ENCODE measurements at regions not wholly inside any gene's neighbourhood (a gene's known extent, or its start where the extent isn't known, plus 50 kb on each side); places are given as distances from the start of the nearest gene placed in this dataset.

DNA sequence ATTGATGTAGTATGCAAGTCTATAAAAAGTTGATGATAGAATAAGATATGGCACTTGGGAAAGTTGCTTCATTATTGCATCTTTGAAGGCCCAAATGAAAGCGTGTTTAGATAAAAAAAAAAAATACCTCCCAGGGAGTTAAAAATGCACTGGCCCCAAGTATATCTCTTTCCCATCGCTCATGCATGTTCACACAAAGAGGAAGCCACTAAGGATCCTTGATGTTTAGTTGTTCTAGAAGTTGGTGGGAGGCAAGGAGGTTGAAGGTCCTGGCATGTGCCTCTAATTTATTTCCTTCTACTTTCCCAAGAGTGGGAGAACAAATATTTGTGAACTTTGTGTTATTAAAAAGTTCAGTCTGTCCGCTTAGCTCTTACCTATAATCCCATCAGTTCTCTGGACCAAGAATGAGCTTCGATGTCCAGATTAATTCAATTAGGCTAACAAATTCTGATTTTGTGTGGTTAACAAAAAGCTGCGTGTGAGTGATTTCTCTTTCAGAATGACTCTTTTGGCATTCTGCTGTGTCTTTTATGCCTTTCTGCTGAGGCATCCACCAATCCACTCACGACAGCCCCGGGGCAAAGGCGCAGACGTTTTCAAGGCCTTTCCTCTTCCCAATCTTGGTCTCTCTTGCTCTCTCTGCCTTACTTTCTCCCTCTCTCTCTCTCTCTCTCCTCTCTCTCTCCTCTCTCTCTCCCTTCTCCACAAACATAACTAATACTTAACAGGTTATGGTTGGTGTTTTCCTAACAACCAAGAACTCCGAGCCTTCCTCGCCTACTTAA is 135.1 kb upstream of the ERCC6L2 start:
- intact Hi-C loops (cut with DNase I): no loop called here
- DNase-seq (ENCODE audit: low spot score): no peak

DNA sequence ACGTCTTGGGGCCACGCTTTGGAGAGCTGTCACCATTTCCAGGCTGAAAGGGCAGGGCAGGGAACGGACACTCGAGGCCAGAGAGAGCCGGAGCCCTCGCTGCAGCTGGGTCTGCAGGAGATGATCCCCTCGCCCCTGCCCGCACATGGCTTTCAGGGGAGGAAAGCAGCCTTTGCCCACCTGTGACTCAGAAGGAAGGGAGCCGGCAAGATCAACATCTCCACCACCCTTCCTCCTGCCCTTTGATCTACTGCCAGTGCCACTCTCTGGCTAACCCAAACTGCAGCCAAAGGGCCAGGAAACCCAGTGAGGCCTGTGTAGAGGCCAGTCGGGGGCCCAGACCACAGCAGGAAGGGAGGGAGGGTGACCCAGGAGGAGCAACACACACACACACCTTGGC is 137.1 kb upstream of the ERCC6L2 start:
- no peak for DNase-seq (ENCODE audit: low spot score)
- intact Hi-C loops (cut with DNase I): no loop called here

DNA sequence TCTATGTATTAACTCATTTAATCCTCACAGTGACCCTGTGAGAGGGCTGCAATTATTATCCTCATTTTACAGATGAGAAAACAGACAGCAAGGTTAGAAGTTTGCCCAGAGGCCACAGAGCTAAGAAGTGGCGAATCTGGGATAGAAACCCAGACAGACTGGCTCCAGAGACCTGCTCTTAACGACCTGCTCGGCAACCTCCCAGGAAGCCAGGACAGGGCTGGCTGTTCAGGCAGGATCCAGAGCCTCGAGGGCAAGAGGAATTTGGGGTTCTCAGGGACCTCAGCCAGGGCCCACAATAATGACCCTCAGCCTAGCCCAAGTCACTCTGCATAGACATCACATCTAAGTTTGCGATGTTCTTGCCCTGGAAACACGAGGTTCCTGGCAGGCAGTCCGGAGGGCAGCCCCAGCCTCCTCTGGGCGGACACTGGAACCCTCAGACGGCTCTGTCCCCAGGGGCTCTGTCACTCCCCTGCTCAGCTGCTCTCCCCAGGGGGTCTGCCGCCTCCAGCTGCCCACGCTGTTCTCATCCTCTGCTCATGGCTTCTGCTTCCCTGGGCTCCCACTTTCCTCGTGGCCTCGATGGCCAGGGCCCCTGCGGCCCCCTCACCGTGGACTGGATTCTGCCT is 138.5 kb upstream of the ERCC6L2 start:
- intact Hi-C loops (cut with DNase I): no loop called here
- no peak for DNase-seq (ENCODE audit: low spot score)

GRCh38 chr9:95736370-95736769 is 139.1 kb upstream of the ERCC6L2 start:
- intact Hi-C loops (cut with DNase I): no loop called here
- no peak for DNase-seq (ENCODE audit: low spot score)

DNA sequence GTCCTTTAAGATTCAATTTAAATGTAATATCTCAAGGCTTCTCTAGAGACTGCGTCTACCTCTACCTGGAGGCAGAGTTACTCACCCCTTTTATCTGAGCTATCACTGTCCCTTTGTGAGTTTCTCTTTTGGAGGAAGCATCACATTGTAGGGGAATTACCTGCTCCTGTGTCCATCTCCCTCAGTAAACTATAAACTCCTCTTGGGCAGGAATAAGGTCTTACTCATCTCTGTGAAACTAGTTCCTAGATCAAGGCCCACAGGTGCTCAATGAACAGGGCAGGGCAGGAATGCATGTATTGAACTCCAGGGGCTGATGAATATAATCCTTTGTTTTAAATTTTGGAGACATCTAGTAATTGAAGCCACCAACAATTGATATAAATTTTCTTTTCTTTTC is 139.8 kb upstream of the ERCC6L2 start:
- DNase-seq (ENCODE audit: low spot score): no peak
- intact Hi-C loops (cut with DNase I): no loop called here

GRCh38 chr9:95733741-95734666 is 141.5 kb upstream of the ERCC6L2 start:
- intact Hi-C loops (cut with DNase I): no loop called here
- DNase-seq (ENCODE audit: low spot score): no peak

GRCh38 chr9:95732802-95733688 is 142.4 kb upstream of the ERCC6L2 start:
- DNase-seq (ENCODE audit: low spot score): no peak
- intact Hi-C loops (cut with DNase I): no loop called here

DNA sequence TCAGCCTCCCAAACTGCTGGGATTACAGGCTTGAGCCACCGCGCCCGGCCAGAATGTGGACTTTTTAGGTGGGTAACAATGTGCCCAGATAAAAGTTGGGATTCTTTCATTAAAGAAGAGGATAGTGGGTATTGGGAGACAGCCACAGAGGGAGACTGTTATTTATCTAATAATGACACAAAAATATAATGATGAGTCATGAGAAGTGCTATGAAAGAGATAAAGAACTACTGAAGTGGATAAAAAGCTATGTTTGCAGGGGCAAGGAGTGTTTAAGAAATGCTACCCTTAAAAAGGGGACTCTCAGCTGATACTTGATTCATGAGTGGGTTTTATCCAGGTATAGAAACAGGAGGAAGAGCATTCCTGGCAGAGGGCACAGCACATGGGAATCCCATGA is 143.6 kb upstream of the ERCC6L2 start:
- intact Hi-C loops (cut with DNase I): no loop called here
- DNase-seq (ENCODE audit: low spot score): no peak

- no peak for DNase-seq (ENCODE audit: low spot score)
- intact Hi-C loops (cut with DNase I): loop anchor here in 1 of 2 donors (10.0 kb wide), 1 partner anchor 485 kb away; no protein-coding TSS in a partner anchor
These were observed 145.7 kb upstream of the ERCC6L2 start for GRCh38 chr9:95729669-95730368.

DNA sequence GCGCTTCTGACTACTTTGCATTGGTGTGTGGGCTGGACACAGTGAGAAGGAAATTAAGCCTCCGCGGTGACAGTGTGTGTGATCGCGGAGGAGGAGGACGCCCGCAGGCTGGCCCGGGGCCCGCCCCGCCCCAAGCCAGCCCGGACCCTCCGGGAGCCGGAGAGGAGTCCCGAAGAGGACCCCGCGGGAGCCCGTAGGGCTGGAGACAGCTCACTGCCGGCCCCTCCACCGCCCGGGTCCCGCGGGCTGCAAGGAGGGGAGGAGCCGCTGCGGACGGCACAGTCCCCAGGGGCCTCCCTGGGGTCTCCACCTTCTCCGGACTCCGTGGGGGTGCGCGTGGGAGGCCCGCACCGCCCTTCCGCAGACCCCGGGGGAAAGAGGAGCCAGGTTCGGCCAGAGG is 146.4 kb upstream of the ERCC6L2 start:
- intact Hi-C loops (cut with DNase I): loop anchor here in 1 of 2 donors (10.0 kb wide), 1 partner anchor 486 kb away; no protein-coding TSS in a partner anchor
- DNase-seq (ENCODE audit: low spot score): no peak

GRCh38 chr9:95727947-95728520 is 147.5 kb upstream of the ERCC6L2 start:
- no peak for DNase-seq (ENCODE audit: low spot score)
- intact Hi-C loops (cut with DNase I): loop anchor here in 1 of 2 donors (10.0 kb wide), 1 partner anchor 487 kb away; no protein-coding TSS in a partner anchor

GRCh38 chr9:95726756-95727155 is 148.7 kb upstream of the ERCC6L2 start:
- intact Hi-C loops (cut with DNase I): loop anchor here in 1 of 2 donors (10.0 kb wide), 1 partner anchor 488 kb away; no protein-coding TSS in a partner anchor
- no peak for DNase-seq (ENCODE audit: low spot score)

- DNase-seq (ENCODE audit: low spot score): no peak
- intact Hi-C loops (cut with DNase I): loop anchor here in 1 of 2 donors (10.0 kb wide), 1 partner anchor 490 kb away; no protein-coding TSS in a partner anchor
These were observed 150.4 kb upstream of the ERCC6L2 start for GRCh38 chr9:95725045-95725444.

GRCh38 chr9:95724253-95724991 is 151.1 kb upstream of the ERCC6L2 start:
- intact Hi-C loops (cut with DNase I): loop anchor here in 1 of 2 donors (10.0 kb wide), 1 partner anchor 490 kb away; no protein-coding TSS in a partner anchor
- DNase-seq (ENCODE audit: low spot score): no peak

DNA sequence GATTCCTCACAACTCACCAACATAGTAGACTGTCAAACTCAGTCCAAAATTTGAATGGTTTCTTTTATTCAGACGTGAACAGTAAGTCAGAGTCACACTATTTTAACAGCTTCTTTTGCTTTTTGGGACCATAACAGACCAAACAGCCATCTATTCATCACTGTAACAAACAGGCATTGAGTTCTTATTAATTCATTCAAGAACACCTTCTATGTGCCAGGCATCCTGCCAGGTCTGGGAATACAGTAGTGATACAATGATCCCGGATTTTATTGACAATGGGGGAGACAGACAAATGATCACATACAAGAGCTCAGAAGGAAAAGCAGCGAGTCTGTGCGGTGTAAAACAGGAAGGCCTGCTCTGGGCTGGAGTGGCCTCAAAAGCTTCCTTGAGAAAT is 153.3 kb upstream of the ERCC6L2 start:
- DNase-seq (ENCODE audit: low spot score): no peak
- intact Hi-C loops (cut with DNase I): loop anchor here in 1 of 2 donors (10.0 kb wide), 1 partner anchor 493 kb away; no protein-coding TSS in a partner anchor

GRCh38 chr9:95721061-95721531 is 154.4 kb upstream of the ERCC6L2 start:
- intact Hi-C loops (cut with DNase I): loop anchor here in 1 of 2 donors (10.0 kb wide), 1 partner anchor 494 kb away; no protein-coding TSS in a partner anchor
- DNase-seq (ENCODE audit: low spot score): no peak

DNA sequence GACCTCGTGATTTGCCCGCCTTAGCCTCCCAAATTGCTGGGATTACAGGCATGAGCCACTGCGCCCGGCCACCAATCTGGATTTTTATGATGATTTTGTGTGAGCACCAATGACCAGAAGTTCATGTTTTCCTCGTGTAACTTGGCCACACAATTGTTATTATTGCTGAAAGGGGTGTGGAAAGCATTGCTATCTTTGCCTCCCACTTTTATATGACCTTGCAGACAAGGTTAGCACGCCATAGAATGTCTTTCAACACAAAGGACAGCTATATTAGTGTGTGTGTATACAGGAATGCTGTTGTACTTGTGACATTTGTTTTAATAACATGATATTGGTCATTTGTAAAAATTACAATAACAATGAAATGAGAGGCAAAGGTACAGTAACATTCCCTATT is 155.0 kb upstream of the ERCC6L2 start:
- intact Hi-C loops (cut with DNase I): loop anchor here in 1 of 2 donors (10.0 kb wide), 1 partner anchor 494 kb away; no protein-coding TSS in a partner anchor
- DNase-seq (ENCODE audit: low spot score): no peak
